ENCODE measurements at regions not wholly inside any gene's neighbourhood (a gene's known extent, or its start where the extent isn't known, plus 50 kb on each side); places are given as distances from the start of the nearest gene placed in this dataset.

- Histone ChIP-seq H3K79me1 (ENCODE audit: low read depth in 1 of 2, low read length in 2 of 2) (no peaks in the 10 kb centered on the region), H3K4me1 (ENCODE audit: control insufficient read depth, insufficient read depth, low read length) (no peaks in the 10 kb centered on the region), H2AK5ac (ENCODE audit: low read depth, low read length) (no peak overlapping the region), H3K23ac (ENCODE audit: low read depth, low read length) (no peak overlapping the region), H4K91ac (ENCODE audit: insufficient read depth, low read depth, low read length) (no peak overlapping the region), H2BK15ac (ENCODE audit: low read depth, low read length) (no peak overlapping the region), H2BK5ac (ENCODE audit: low read depth, low read length, poor library complexity, severe bottlenecking) (no peak overlapping the region), H2BK20ac (ENCODE audit: low read depth, low read length) (no peak overlapping the region), H3K4me3 (ENCODE audit: insufficient read depth, low read depth, low read length) (no peak overlapping the region), H2AK9ac (replicated peaks; ENCODE audit: low read depth, low read length, poor library complexity) (no peak overlapping the region), H3K27me3 (ENCODE audit: control insufficient read depth, insufficient read depth, low read length) (peaks cover 29% of the 10 kb centered on the region), H3K27ac (ENCODE audit: insufficient read depth, low read length) (no peak overlapping the region), H2BK120ac (ENCODE audit: low read depth, low read length) (no peak overlapping the region), H3K4ac (ENCODE audit: low read depth, low read length) (no peak overlapping the region), H4K5ac (ENCODE audit: low read depth, low read length) (no peak overlapping the region), H3K9ac (ENCODE audit: low read depth, low read length) (no peak overlapping the region), H3K56ac (ENCODE audit: extremely low read depth, insufficient read depth, low read length) (no peak overlapping the region), H3K9me3 (ENCODE audit: control insufficient read depth, insufficient read depth, low read length) (no peaks in the 10 kb centered on the region), H2AFZ (replicated peaks; ENCODE audit: low read length, poor library complexity) (peak overlapping the region; percentile 41), H3K4me2 (ENCODE audit: low read depth, low read length) (no peak overlapping the region), H3K9me1 (ENCODE audit: insufficient read depth, low read length) (no peaks in the 10 kb centered on the region), H4K8ac (ENCODE audit: low read depth in 2 of 2, low read length in 2 of 2) (no peak overlapping the region), H4K20me1 (ENCODE audit: insufficient read depth, low read length) (no peaks in the 10 kb centered on the region), H3K18ac (ENCODE audit: low read depth, low read length) (no peak overlapping the region), H3K14ac (replicated peaks; ENCODE audit: low read depth, low read length) (no peak overlapping the region), H3K36me3 (ENCODE audit: control insufficient read depth, insufficient read depth, low read length) (no peaks in the 10 kb centered on the region)
- intact Hi-C loops (cut with micrococcal nuclease): loop anchor here (10.0 kb wide), 1 partner anchor 114 kb away; no protein-coding TSS in a partner anchor
- ATAC-seq (ENCODE audit: low read depth) (no peak), DNase-seq (no peak)
- ChIA-PET POLR2A (ENCODE audit: unreplicated experiment) (no interaction called here), CTCF (interaction anchor here (1.5 to 2.0 kb wide), 2 partner anchors 104 to 286 kb away, joined by 5 to 6 read pairs; no protein-coding TSS in a partner anchor)
- BruUV-seq (replicated peaks): no TSS peak
- no peak for TF ChIP-seq MXI1 (IDR thresholded peaks at IDR 0.05; ENCODE audit: borderline replicate concordance, low read depth, low read length)
- TF ChIP-seq ELK1 (IDR thresholded peaks at IDR 0.05; ENCODE audit: borderline replicate concordance, low read depth, low read length): no peak
- TF ChIP-seq, protein P1, sequence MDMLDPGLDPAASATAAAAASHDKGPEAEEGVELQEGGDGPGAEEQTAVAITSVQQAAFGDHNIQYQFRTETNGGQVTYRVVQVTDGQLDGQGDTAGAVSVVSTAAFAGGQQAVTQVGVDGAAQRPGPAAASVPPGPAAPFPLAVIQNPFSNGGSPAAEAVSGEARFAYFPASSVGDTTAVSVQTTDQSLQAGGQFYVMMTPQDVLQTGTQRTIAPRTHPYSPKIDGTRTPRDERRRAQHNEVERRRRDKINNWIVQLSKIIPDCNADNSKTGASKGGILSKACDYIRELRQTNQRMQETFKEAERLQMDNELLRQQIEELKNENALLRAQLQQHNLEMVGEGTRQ (IDR thresholded peaks at IDR 0.05; ENCODE audit: low read depth, low read length): no peak
- TF ChIP-seq POLR2A (IDR thresholded peaks at IDR 0.05; ENCODE audit: low read depth, low read length): no peak
- TF ChIP-seq MAFK (IDR thresholded peaks at IDR 0.05; ENCODE audit: low read depth, low read length): no peak
- no peak for TF ChIP-seq SMC3 (IDR thresholded peaks at IDR 0.05; ENCODE audit: low read depth, low read length)
- in situ Hi-C loops (cut with MboI; ENCODE audit: low sequenced_read_pairs): loop anchor here (5.0 kb wide), 1 partner anchor 297 kb away; no protein-coding TSS in a partner anchor
- dilution Hi-C loops (cut with HindIII; ENCODE audit: low sequenced_read_pairs, unreplicated experiment): no loop called here
- 8% methylated on average over 5 of the region's 26 CpGs; no CpG with 5 or more reads in 1 of the 2 experiments for WGBS, 2 experiments (ENCODE audit: extremely low coverage in 2 of 2, insufficient read length in 1 of 2)
These were observed 117.5 kb upstream of the PARP11 start for GRCh38 chr12:3990501-3991280.

Measured in IMR-90 (cell line).